ENCODE measurements at regions not wholly inside any gene's neighbourhood (a gene's known extent, or its start where the extent isn't known, plus 50 kb on each side); places are given as distances from the start of the nearest gene placed in this dataset.
"Not testable (repeated sequence)": the region's sequence is repeated elsewhere in the genome, so short reads cannot be mapped to it uniquely, and the experiment has no call there.

GRCh38 chr1:189151361-189151760 is 1326.3 kb downstream of the BRINP3 start:
- Histone ChIP-seq H3K36me3 (ENCODE audit: insufficient read depth, low read length) (no peaks in the 10 kb centered on the region), H3K9me3 (ENCODE audit: control insufficient read depth, insufficient read depth, low read length) (no peaks in the 10 kb centered on the region), H3K9ac (ENCODE audit: low read depth, low read length) (no peak overlapping the region), H3K4me1 (ENCODE audit: insufficient read depth, low read length) (no peaks in the 10 kb centered on the region)

GRCh38 chr1:189152685-189153084 is 1325.0 kb downstream of the BRINP3 start:
- Histone ChIP-seq H3K4me1 (ENCODE audit: insufficient read depth, low read length) (no peaks in the 10 kb centered on the region), H3K9me3 (ENCODE audit: control insufficient read depth, insufficient read depth, low read length) (no peaks in the 10 kb centered on the region), H3K9ac (ENCODE audit: low read depth, low read length) (no peak overlapping the region), H3K36me3 (ENCODE audit: insufficient read depth, low read length) (no peaks in the 10 kb centered on the region)

- Histone ChIP-seq H3K4me1 (ENCODE audit: insufficient read depth, low read length) (no peaks in the 10 kb centered on the region), H3K9me3 (ENCODE audit: control insufficient read depth, insufficient read depth, low read length) (no peaks in the 10 kb centered on the region), H3K9ac (ENCODE audit: low read depth, low read length) (no peak overlapping the region), H3K36me3 (ENCODE audit: insufficient read depth, low read length) (no peaks in the 10 kb centered on the region)
Measured at GRCh38 chr1:189158155-189158554, 1319.5 kb downstream of the BRINP3 start.

- no peaks in the 10 kb centered on the region for H3K4me1 ChIP-seq (ENCODE audit: insufficient read depth, low read length)
- H3K9ac ChIP-seq (ENCODE audit: low read depth, low read length): no peak overlapping the region
- H3K9me3 ChIP-seq (ENCODE audit: control insufficient read depth, insufficient read depth, low read length): no peaks in the 10 kb centered on the region
- no peaks in the 10 kb centered on the region for H3K36me3 ChIP-seq (ENCODE audit: insufficient read depth, low read length)
Measured at GRCh38 chr1:189175889-189176288, 1301.8 kb downstream of the BRINP3 start.

- Histone ChIP-seq H3K4me1 (ENCODE audit: insufficient read depth, low read length) (no peaks in the 10 kb centered on the region), H3K36me3 (ENCODE audit: insufficient read depth, low read length) (no peaks in the 10 kb centered on the region), H3K9ac (ENCODE audit: low read depth, low read length) (no peak overlapping the region), H3K9me3 (ENCODE audit: control insufficient read depth, insufficient read depth, low read length) (no peaks in the 10 kb centered on the region)
Measured at GRCh38 chr1:189180057-189180456, 1297.6 kb downstream of the BRINP3 start.

- H3K36me3 ChIP-seq (ENCODE audit: insufficient read depth, low read length): no peaks in the 10 kb centered on the region
- no peaks in the 10 kb centered on the region; the same call in 1 of the 2 replicates for H3K9me3 ChIP-seq (ENCODE audit: control insufficient read depth, insufficient read depth, low read length)
- H3K9ac ChIP-seq (ENCODE audit: low read depth, low read length): no peak overlapping the region
- peaks cover 4% of the 10 kb centered on the region; the same call in 1 of the 2 replicates for H3K4me1 ChIP-seq (ENCODE audit: insufficient read depth, low read length)
Measured at GRCh38 chr1:189185097-189185496, 1292.6 kb downstream of the BRINP3 start.

GRCh38 chr1:189192741-189193520 is 1284.7 kb downstream of the BRINP3 start:
- H3K9me3 ChIP-seq (ENCODE audit: control insufficient read depth, insufficient read depth, low read length): no peaks in the 10 kb centered on the region
- H3K9ac ChIP-seq (ENCODE audit: low read depth, low read length): no peak overlapping the region
- no peaks in the 10 kb centered on the region for H3K4me1 ChIP-seq (ENCODE audit: insufficient read depth, low read length)
- no peaks in the 10 kb centered on the region for H3K36me3 ChIP-seq (ENCODE audit: insufficient read depth, low read length)

GRCh38 chr1:189205863-189206262 is 1271.8 kb downstream of the BRINP3 start:
- H3K4me1 ChIP-seq (ENCODE audit: insufficient read depth, low read length): no peaks in the 10 kb centered on the region
- no peaks in the 10 kb centered on the region for H3K9me3 ChIP-seq (ENCODE audit: control insufficient read depth, insufficient read depth, low read length)
- H3K36me3 ChIP-seq (ENCODE audit: insufficient read depth, low read length): no peaks in the 10 kb centered on the region
- no peak overlapping the region for H3K9ac ChIP-seq (ENCODE audit: low read depth, low read length)

- no peaks in the 10 kb centered on the region for H3K36me3 ChIP-seq (ENCODE audit: insufficient read depth, low read length)
- no peaks in the 10 kb centered on the region for H3K9me3 ChIP-seq (ENCODE audit: control insufficient read depth, insufficient read depth, low read length)
- H3K9ac ChIP-seq (ENCODE audit: low read depth, low read length): no peak overlapping the region
- H3K4me1 ChIP-seq (ENCODE audit: insufficient read depth, low read length): no peaks in the 10 kb centered on the region
Measured at GRCh38 chr1:189206617-189207016, 1271.0 kb downstream of the BRINP3 start.

GRCh38 chr1:189211742-189212141 is 1265.9 kb downstream of the BRINP3 start:
- H3K9ac ChIP-seq (ENCODE audit: low read depth, low read length): no peak overlapping the region
- H3K36me3 ChIP-seq (ENCODE audit: insufficient read depth, low read length): no peaks in the 10 kb centered on the region
- H3K9me3 ChIP-seq (ENCODE audit: control insufficient read depth, insufficient read depth, low read length): no peaks in the 10 kb centered on the region
- H3K4me1 ChIP-seq (ENCODE audit: insufficient read depth, low read length): no peaks in the 10 kb centered on the region

- Histone ChIP-seq H3K4me1 (ENCODE audit: insufficient read depth, low read length) (no peaks in the 10 kb centered on the region), H3K9me3 (ENCODE audit: control insufficient read depth, insufficient read depth, low read length) (no peaks in the 10 kb centered on the region), H3K36me3 (ENCODE audit: insufficient read depth, low read length) (no peaks in the 10 kb centered on the region), H3K9ac (ENCODE audit: low read depth, low read length) (no peak overlapping the region)
Measured at GRCh38 chr1:189212606-189213005, 1265.1 kb downstream of the BRINP3 start.

GRCh38 chr1:189216886-189217285 is 1260.8 kb downstream of the BRINP3 start:
- Histone ChIP-seq H3K9me3 (ENCODE audit: control insufficient read depth, insufficient read depth, low read length) (no peaks in the 10 kb centered on the region), H3K36me3 (ENCODE audit: insufficient read depth, low read length) (no peaks in the 10 kb centered on the region), H3K4me1 (ENCODE audit: insufficient read depth, low read length) (no peaks in the 10 kb centered on the region), H3K9ac (ENCODE audit: low read depth, low read length) (no peak overlapping the region)

- Histone ChIP-seq H3K36me3 (ENCODE audit: insufficient read depth, low read length) (no peaks in the 10 kb centered on the region), H3K9me3 (ENCODE audit: control insufficient read depth, insufficient read depth, low read length) (no peaks in the 10 kb centered on the region), H3K4me1 (ENCODE audit: insufficient read depth, low read length) (no peaks in the 10 kb centered on the region), H3K9ac (ENCODE audit: low read depth, low read length) (no peak overlapping the region)
Measured at GRCh38 chr1:189217646-189218045, 1260.0 kb downstream of the BRINP3 start.

GRCh38 chr1:189220750-189221149 is 1256.9 kb downstream of the BRINP3 start:
- H3K9ac ChIP-seq (ENCODE audit: low read depth, low read length): no peak overlapping the region
- no peaks in the 10 kb centered on the region for H3K36me3 ChIP-seq (ENCODE audit: insufficient read depth, low read length)
- no peaks in the 10 kb centered on the region for H3K4me1 ChIP-seq (ENCODE audit: insufficient read depth, low read length)
- no peaks in the 10 kb centered on the region for H3K9me3 ChIP-seq (ENCODE audit: control insufficient read depth, insufficient read depth, low read length)

GRCh38 chr1:189225794-189226145 is 1251.9 kb downstream of the BRINP3 start:
- H3K4me1 ChIP-seq (ENCODE audit: insufficient read depth, low read length); H3K36me3 ChIP-seq (ENCODE audit: insufficient read depth, low read length); H3K9ac ChIP-seq (ENCODE audit: low read depth, low read length); H3K9me3 ChIP-seq (ENCODE audit: control insufficient read depth, insufficient read depth, low read length): not testable (repeated sequence)
